ENCODE measurements at regions not wholly inside any gene's neighbourhood (a gene's known extent, or its start where the extent isn't known, plus 50 kb on each side); places are given as distances from the start of the nearest gene placed in this dataset.

GRCh38 chr2:163185160-163185559 is 346.6 kb upstream of the KCNH7 start:
- CTCF ChIA-PET: no interaction called here
- Mint-ChIP-seq H3K9me3 (ENCODE audit: low read depth, unreplicated experiment) (no peaks in the 10 kb centered on the region), H3K4me3 (ENCODE audit: low read depth, unreplicated experiment) (no peak overlapping the region), H3K27ac (ENCODE audit: unreplicated experiment) (no peak overlapping the region), H3K4me1 (ENCODE audit: low read depth, unreplicated experiment) (no peaks in the 10 kb centered on the region), H3K36me3 (ENCODE audit: insufficient read depth, unreplicated experiment) (no peaks in the 10 kb centered on the region), H3K27me3 (ENCODE audit: unreplicated experiment) (no peaks in the 10 kb centered on the region)
- DNase-seq: no peak
- intact Hi-C loops (cut with micrococcal nuclease; ENCODE audit: unreplicated experiment): no loop called here
- no peak for TF ChIP-seq CTCF (IDR thresholded peaks at IDR 0.05; ENCODE audit: unreplicated experiment)
- no TSS peak for BruUV-seq (replicated peaks)

GRCh38 chr2:163182764-163183354 is 344.3 kb upstream of the KCNH7 start:
- CTCF ChIA-PET: interaction anchor here (0.7 to 0.8 kb wide), 4 partner anchors 76 to 1313 kb away, joined by 3 to 6 read pairs (median 4); no protein-coding TSS in a partner anchor
- H3K27ac Mint-ChIP-seq (ENCODE audit: unreplicated experiment): no peak overlapping the region
- no peak overlapping the region for H3K4me3 Mint-ChIP-seq (ENCODE audit: low read depth, unreplicated experiment)
- H3K27me3 Mint-ChIP-seq (ENCODE audit: unreplicated experiment): no peaks in the 10 kb centered on the region
- H3K36me3 Mint-ChIP-seq (ENCODE audit: insufficient read depth, unreplicated experiment): no peaks in the 10 kb centered on the region
- TF ChIP-seq CTCF (IDR thresholded peaks at IDR 0.05; ENCODE audit: unreplicated experiment): no peak
- DNase-seq: no peak
- intact Hi-C loops (cut with micrococcal nuclease; ENCODE audit: unreplicated experiment): loop anchor here (2.0 to 5.0 kb wide), 3 partner anchors 1296 to 1356 kb away; no protein-coding TSS in a partner anchor
- BruUV-seq (replicated peaks): no TSS peak
- H3K9me3 Mint-ChIP-seq (ENCODE audit: low read depth, unreplicated experiment): no peaks in the 10 kb centered on the region
- H3K4me1 Mint-ChIP-seq (ENCODE audit: low read depth, unreplicated experiment): no peaks in the 10 kb centered on the region

DNA sequence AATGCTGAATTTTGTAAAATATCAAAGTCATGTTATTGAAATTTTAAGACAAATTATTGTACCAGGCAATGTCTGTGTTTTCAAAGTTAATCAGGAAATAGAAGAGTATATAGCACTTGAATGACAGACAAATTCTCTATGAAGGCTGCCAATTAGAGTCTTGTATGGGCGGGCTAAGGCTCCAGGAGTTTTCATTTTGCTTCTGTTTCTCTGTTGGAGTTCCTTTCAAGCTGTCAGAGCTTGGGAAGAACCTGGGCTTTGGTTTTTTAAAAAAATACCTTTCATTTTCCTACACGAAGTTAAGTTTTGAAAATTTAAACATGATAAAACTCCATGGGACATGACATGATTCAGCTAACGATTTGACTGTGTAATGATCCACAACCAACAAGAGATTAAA is 339.0 kb upstream of the KCNH7 start:
- no TSS peak for BruUV-seq (replicated peaks)
- no peaks in the 10 kb centered on the region for H3K9me3 Mint-ChIP-seq (ENCODE audit: low read depth, unreplicated experiment)
- intact Hi-C loops (cut with micrococcal nuclease; ENCODE audit: unreplicated experiment): no loop called here

DNA sequence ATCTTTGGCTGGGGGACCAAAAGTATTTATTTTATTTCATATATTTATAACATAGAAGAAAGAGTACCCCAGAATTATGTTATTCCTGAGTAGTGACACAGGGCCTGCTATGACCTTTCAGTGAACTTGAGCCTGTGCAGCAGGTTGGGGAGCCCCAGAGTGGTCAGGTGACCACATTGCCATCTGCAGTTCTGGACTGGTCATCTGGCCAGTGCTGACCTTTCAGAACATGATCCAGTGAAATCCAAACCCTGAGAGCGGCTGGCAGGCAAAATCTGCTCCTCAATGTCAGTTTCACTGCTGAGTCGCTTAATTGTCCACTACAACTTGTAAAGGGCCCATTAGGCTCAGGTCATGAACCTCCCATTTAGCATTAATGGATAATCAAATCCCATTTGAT is 336.7 kb upstream of the KCNH7 start:
- intact Hi-C loops (cut with micrococcal nuclease; ENCODE audit: unreplicated experiment): no loop called here
- no TSS peak for BruUV-seq (replicated peaks)
- CTCF ChIA-PET: no interaction called here
- H3K4me3 Mint-ChIP-seq (ENCODE audit: low read depth, unreplicated experiment): no peak overlapping the region
- H3K27me3 Mint-ChIP-seq (ENCODE audit: unreplicated experiment): no peaks in the 10 kb centered on the region
- H3K4me1 Mint-ChIP-seq (ENCODE audit: low read depth, unreplicated experiment): no peaks in the 10 kb centered on the region
- no peaks in the 10 kb centered on the region for H3K9me3 Mint-ChIP-seq (ENCODE audit: low read depth, unreplicated experiment)
- no peaks in the 10 kb centered on the region for H3K36me3 Mint-ChIP-seq (ENCODE audit: insufficient read depth, unreplicated experiment)
- no peak overlapping the region for H3K27ac Mint-ChIP-seq (ENCODE audit: unreplicated experiment)
- TF ChIP-seq CTCF (IDR thresholded peaks at IDR 0.05; ENCODE audit: unreplicated experiment): no peak
- DNase-seq: no peak

More for the DNA sequence above, 339.0 kb upstream of the KCNH7 start:
- no peaks in the 10 kb centered on the region for H3K36me3 Mint-ChIP-seq (ENCODE audit: insufficient read depth, unreplicated experiment)
- H3K4me3 Mint-ChIP-seq (ENCODE audit: low read depth, unreplicated experiment): no peak overlapping the region
- CTCF ChIA-PET: no interaction called here
- no peaks in the 10 kb centered on the region for H3K4me1 Mint-ChIP-seq (ENCODE audit: low read depth, unreplicated experiment)
- no peak overlapping the region for H3K27ac Mint-ChIP-seq (ENCODE audit: unreplicated experiment)
- no peak for TF ChIP-seq CTCF (IDR thresholded peaks at IDR 0.05; ENCODE audit: unreplicated experiment)
- no peak for DNase-seq
- H3K27me3 Mint-ChIP-seq (ENCODE audit: unreplicated experiment): no peaks in the 10 kb centered on the region

All from Calu3 (cell line).